NCI-H774 (cell line): ENCODE measurements at regions not wholly inside any gene's neighbourhood (a gene's known extent, or its start where the extent isn't known, plus 50 kb on each side); places are given as distances from the start of the nearest gene placed in this dataset.
"Not testable (repeated sequence)": the region's sequence is repeated elsewhere in the genome, so short reads cannot be mapped to it uniquely, and the experiment has no call there.

Experiments
- DNase-seq: peaks from one replicate; lab custom pipeline; 2025; lab: John Stamatoyannopoulos, UW

DNA sequence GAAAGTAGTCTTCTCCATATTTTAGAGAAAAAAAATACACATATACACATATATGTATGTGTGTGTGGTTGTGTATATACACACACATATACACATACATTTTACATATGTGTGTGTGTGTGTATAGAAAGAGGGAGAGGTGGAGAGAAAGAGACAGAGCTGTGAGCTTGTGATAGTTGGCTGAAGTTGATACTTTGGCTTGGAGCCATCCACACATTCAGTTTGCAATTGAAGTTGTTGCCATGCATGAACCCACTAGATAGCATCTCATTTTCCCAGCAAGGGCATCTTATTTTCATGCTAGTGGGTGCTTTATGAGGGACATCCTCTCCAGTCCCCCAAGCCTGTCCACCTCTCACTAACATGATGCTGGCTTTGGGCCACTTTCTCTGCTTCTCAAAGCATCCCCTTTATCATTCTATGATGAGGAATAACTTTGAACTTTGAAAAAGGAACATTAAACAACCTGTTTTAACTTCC, 228.6 kb downstream of the ZNF621 start:
- no peak for DNase-seq

DNA sequence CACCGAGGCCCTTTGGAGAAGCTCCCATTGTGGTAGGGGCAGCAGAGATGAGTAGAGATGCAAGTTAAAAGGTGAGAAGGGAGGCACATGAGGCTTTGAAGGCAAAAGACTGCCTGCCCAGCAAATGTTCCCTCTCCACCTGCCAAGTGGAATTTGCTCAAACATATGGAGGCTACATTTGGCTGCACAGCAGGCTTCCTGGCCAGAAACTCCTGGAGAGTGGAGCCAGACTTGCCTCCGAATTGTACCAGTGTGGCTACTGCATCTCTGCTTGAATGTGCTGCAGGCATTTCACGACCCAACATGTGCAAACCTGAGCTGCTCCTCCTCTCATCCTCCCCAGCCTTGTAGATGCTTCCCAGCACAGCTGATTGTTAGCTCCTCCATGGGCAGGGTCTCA, 229.2 kb downstream of the ZNF621 start:
- DNase-seq, result no peak

DNA sequence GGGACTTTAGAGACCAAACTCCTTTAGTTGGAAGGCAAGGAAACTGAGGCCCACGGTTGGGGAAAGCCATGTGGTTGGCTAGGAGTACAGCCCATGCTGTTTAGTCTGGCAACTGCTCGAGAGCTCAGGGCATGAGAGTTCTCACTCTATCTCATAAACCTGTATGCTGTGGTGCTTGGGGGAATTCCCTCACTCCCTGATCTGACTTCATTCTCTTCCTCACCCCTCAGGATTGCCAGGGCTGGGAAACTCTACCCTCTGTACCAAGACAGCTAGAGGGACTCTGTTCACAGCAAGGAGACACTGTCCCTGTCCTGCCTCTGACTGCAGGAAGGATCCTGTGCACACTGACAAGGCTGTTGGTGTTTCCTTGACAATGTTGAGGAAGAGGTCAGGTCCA, 230.2 kb downstream of the ZNF621 start:
- DNase-seq, result no peak

DNA sequence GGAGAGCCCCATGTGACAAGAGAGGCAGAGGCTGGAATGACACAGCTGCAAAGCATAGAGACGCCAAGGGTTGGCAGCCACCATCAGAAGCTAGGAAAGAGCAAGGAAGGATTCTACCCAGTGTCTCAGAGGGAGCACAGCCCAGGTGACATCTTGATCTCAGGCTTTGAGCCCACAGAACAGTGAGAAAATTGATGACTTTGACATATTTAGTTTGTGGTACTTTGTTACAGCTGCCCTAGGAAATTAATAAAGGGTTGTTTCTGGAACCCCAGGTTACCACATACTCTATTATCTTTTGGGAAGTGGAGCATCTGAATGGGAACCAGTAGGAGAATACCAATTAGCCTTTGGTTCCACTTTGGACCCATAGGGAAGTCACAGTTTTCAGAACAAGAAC, 231.7 kb downstream of the ZNF621 start:
- no peak for DNase-seq

DNA sequence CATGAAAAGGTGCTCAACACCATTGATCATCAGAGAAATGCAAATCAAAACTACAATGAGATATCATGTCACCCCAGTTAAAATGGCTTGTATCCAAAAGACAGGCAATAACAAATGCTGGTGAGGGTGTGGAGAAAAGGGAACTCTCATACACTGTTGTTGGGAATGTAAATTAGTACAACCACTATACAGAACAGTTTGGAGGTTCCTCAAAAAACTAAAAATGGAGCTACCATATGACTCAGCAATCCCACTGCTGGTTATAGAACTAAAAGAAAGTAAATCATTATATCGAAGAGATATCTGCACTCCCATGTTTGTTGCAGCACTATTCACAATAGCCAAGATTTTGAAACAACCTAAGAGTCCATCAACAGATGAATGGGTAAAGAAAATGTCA, 238.0 kb downstream of the ZNF621 start:
- not testable (repeated sequence) for DNase-seq

DNA sequence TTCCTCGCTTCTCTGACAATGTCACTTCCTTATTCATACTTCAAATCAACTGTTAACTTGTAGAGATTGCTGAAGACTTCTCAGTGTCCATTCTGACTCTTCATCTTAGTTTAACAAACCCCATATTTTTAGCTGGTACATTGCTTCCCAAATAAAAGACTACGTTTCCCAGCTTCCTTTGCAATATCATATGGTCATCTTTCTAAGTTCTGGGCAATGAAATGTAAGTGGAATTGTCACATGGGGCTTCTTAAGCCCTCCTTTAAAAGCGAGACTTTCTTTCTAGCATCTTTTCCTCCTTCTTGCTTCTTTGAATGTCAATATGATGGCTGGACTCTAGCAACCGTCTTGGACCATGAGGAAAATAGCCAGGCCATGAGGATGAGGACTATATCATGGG, 239.0 kb downstream of the ZNF621 start:
- no peak for DNase-seq

DNA sequence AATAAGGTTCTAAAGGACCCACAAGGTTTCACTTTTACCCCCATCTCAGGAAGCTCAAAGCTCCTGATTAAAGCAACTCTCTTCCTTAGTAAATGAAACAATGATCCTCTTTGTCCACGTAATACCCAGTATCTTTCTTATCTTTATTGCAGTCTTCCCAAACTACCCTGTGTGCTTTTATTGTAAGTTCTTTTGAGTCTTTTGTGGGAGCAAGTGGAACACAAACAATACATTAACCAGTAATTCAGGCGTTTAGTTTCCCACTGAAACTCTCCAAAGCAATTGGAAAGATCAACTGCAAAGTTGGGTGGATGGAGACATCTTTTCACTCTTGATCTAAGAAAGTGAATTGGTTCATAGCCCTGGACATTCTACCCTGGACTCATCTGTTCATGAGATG, 240.0 kb downstream of the ZNF621 start:
- no peak for DNase-seq

DNA sequence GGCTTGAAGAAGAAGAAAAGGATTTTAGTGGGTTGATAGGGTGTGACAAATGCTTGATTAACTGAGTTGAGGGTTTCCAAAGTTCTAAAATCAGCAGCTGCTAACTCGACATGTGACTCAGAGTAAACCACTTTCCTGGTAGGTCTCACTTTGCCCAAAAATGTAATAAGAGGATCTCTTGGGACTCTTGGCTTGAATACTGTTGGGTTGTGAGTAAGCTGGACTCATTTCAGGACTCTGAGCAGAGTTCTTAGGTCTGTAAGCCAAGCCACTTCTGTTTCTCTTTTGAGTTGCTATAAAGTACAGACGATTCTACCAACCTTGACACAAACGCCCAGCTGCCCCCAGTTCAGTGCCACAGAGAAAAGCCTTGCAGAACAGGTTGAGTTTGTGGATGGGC, 241.1 kb downstream of the ZNF621 start:
- DNase-seq, result no peak

DNA sequence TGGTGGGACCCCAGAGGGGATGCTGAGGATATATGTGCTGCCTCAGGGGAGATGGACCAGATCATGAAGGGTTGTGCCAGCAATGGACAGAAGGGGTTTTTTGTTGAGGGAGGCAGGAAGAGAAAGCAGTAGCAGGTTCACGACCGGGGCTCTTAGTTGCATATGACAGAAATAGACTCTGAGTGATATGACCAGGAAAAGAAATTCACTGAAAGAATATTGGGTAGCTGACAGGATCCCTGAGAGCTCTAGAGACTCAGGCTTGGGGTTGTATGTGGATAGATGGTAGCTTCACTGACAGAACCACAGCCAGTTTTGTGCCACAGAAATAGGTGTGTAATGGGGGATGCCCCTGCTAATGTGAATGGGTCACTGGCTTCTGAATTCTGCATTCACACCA, 241.6 kb downstream of the ZNF621 start:
- DNase-seq, result no peak

DNA sequence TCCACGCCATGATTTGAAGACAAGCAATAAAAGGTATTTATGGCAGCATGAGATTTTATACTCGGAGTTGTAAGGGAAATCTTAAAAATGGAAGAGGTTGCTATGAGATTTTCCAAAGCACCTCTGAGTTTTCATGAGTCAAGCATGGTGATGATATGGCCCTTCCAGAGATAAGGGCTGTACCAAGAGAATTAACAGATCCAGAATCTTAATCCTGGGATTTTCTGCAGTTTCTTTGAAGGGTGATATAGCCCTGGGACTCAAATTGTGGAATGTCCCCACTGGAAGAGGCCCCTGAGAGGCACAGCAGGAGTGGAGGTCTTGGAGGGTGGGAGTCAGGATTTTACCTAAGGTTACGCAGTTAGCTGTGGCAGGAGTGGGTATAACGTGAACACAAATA, 243.3 kb downstream of the ZNF621 start:
- no peak for DNase-seq

DNA sequence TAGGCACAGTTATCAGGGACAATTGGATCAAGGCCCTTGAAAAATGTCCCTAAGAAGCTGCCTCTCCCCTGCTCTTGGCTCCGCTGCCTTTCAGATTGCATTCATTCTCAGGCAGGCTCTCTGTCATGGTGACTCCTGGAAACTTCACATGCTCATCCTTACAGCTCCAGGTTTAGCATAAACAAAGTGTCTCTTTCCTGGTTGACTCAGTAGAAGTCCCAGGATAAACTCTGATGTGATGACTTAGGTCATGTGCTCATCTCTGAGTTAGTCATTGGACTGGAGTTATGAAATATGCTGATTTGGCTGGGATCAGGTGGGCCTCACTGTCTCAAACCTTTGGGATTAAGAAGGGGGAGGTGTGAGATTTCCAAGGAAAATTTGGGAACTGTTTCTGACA, 243.8 kb downstream of the ZNF621 start:
- DNase-seq, result no peak

DNA sequence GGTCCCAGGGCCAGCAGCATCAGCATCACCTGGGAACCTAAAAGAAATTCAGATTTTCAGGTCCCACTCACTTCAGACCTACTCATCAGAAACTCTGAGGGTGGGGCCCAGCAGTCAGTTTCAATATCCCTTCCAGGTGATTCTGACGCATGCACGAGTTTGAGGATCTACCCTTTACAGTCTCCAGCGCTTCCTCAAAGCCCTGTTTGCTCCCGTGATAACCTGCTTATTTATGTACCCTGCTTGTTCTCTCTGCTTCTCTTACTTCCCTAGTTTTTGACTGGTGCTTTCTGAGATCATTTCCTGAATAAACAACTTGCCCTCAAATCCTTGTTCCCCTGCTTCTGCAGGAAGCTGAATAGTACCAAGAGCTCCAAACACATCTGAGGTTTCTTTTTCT, 245.3 kb downstream of the ZNF621 start:
- no peak for DNase-seq

DNA sequence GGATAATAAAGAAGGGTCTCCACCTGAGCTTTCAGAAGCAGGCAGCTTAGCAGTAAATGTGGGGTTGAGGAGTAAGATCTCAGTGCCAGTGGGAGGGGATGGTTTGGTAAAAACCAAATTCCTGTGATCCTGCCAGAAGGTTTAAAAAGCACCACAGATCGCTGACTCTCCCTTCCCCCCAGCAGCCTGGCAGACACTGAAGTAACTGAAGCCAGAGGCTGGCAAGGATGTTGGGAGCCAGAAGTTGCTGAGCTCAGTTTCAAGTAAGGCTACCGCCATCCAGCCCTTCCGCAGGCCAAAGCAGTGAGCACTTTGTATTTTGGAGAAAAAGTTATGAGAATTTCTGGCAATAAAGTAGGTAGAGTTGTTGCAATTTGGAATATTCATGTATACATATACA, 246.4 kb downstream of the ZNF621 start:
- DNase-seq, result no peak

DNA sequence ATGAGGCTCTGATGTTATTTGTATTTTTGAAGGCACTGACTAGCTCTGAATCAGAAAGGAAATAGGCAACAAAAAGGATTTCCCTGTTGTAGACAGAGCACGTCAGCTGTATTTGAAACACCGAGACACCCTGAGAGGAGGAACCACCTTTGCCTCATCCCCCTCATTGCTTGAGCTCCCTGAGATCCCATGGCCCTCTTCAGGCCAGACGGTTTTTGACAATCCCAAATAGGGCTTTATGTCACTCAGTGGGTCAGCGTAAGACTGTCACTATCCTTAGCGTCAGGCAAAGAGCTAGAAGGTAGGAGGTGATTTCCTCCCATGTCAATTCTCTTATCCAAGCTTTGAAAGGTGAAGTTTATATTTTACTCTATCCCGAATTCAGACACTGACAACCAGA, 254.3 kb downstream of the ZNF621 start:
- no peak for DNase-seq

DNA sequence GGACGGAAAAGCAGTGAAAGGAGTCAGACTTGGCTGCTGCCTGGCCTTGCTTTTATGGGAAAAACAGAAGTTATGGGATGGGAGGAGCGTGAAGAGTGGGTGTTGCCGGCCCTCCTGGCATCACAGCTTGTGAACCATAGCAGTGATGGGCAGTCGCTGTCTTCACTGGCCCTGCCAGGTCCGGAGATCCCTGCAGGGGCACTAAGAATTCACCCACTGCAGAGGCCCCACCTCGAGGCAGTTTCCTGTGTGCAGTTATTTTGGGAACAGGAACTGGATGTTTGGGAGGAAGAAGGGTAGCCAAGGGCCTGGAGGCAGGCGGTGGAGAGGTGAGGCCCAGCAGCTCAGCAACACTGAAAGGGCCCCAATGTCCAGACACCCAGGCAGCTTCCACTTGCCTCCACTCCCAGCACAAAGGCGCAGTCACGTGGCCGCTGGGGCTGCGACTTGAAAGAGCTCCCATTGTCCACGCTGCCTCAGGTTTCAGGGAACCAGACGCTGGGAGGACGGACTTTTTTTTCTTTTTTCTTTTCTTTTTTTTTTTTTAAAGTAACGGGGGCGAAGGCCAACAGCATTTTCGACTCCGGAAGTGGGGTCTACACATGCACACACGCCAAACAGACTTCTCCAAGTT, 255.6 kb downstream of the ZNF621 start:
- DNase-seq, result no peak

DNA sequence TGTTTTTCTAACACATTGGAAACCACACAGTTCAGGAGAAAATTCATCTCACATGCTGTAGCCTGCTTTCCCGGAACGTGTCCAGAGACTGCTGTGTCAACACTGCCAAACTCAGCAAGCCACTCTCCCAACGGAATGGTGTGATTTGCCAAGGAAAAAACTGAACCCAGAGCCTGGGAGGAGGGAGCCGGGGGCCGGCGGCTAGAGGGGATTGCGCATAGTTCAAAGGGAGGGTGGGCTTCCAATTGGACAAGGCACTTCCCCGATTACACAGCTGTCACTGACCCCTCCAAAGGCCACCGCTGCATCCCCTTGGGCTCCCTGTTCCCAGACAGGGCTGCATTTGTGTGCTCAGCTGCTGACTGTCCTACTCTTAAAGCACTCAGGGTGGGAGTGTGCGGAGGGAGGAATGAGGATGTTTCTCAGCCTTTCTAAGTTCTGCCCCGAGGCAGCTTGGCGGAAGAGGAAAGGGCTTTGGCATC, 256.2 kb downstream of the ZNF621 start:
- DNase-seq, result no peak

DNA sequence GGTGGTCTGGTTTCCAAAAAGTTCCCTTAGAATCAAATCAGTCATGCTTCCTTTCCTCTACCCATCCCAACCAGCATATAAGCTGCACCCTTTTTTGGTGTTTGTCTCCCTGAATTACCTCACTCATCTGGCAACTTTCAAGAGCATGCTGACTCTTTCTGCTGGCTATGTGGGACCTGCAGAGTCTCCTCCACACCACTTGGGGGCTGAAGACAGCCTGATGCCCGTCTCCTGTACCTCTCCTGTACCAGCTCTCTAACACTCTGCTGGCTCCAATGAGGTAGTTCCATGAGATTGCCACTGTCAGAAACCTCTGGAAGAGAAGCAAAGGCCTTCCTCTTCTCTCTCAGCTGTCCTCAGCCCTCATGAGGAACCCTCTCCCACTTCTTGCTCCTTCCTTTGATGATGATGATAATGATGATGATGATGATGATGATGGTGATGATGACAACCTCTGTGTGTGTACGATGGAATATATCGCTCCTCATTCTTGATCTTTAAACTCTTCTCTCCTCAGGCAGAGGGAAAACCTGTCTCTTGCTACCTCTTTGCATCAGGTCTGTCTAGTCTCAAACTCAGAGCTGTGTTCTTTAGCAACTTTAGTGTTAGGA, 257.5 kb downstream of the ZNF621 start:
- DNase-seq, result no peak

DNA sequence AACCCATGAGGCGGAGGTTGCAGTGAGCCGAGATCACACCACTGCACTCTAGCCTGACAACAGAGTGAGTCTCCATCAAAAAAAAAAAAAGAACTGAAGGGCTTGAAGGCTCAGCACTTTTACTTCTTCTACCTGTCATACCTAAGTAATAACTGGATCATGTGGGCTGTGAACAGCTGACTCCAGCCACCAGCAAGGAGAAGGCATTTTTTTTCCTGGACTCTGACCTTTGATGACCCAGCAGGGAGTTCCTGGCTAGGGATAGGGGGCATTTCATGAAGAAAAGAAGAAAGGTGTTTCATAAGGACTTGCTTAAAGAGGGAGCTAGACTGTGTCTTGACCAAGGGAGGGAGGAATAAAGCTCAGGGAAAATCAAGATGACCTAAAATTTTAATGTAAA, 266.0 kb downstream of the ZNF621 start:
- DNase-seq, result no peak

DNA sequence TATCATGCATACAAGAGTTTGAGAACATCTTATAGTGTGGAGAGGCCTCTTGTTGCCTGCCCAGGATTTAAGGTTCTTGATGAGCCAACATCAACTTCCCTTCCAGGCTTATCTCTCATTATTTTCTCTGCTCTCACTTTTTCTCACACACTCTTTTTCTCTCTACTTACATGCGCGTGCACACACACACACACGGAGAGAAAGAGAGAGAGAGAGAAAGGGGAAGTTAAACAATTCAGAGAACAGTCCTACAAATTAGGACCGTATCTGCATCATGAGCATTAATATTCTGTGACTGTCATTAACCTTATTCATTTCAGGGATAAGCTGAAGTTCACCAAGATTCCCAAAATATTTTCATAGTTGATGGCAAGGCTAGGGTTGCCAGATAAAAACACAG, 269.0 kb downstream of the ZNF621 start:
- no peak for DNase-seq

DNA sequence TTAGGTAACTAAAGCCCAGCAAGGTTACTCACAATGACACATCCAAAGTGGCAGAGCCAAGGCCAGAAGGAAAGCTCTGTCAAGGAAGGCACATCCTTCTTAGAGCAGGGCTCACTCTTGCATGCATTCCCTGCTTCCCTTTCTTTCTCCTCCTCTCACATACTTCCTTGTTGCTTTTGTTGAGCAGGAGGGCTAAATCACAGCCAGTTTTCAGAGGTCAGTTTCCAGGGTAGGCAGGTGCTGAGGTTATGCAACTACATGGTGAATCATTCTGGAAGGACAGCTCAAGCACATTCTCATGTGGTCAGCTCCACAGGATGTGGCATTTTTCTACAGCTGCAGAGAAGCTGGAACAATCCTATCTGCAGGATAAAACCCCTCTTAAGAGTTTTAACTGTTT, 275.6 kb downstream of the ZNF621 start:
- no peak for DNase-seq

DNA sequence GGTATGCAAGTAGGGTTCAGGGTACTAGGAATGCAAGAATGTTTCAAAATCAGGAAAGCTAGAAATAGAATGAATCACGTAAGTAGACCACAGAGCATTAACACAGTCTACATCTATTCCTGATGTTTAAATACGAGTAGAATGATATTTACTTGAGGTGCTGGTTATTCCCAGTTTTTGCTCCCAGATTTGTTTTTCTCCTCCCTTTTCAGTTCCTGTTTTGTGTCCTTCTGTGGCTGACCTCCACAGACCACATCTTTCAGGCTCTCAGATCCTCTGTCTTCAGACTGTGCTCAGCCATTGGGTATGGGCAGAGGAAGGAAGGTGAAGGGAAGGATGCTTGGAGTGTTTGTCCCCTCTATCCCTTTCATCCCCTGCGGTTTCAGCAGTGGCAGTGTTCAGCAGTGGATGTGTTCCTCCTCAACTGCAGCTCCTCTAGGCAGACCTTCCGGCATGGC, 276.6 kb downstream of the ZNF621 start:
- no peak for DNase-seq

DNA sequence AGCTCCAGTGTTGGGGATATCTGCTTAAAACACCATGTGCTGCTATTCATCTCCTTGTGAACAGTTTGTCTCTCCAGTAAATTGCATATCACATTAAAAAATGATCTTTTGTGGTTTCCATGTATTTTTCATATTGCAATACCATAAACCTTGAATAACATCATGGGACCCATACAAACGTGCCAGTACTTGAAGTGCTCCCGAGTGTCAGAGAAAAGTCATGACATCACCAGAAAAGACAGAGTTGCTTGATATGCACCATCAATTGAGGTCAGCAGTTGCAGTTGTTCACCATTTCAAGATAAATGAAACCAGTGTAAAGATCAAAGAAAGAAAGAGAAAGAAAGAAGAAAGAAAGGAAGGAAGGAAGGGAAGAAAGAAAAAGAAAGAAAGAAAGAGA, 278.6 kb downstream of the ZNF621 start:
- no peak for DNase-seq

DNA sequence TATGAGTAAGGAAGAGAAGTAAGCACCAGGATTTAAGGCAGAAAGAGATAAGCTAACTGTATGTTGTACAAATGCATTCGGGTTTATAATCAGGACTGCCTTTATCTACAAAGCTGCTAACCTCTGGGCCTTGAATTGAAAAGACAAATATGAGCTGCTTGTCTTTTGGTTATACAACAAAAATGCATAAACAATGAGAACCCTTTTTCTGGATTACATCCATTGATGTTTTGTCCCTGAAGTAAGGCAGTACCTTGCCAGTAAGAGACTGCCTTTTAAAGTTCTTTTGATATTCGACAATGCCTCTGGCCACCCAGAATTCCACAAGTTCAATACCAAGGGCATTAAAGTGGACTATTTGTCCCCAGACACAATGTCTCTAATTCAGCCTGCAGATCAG, 280.7 kb downstream of the ZNF621 start:
- DNase-seq, result no peak

DNA sequence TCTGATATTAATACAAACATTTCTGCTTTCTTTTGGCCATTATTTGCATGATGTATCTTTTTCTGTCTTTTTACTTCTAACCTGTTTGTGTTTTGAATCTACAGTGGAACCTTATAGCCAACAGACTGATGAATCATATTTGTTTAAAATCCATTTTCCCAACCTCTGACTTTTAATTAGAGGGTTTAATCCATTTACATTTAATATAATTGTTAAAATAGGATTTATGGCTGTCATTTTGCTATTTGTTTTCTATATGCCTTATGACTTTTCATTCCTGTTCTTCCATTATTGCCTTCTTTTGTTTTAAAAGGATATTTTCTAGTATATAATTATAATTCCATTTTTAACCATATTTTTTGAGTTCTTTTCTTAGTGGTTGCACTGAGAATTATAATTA, 286.1 kb downstream of the ZNF621 start:
- no peak for DNase-seq
